HG02973 (cell line): ENCODE measurements at regions not wholly inside any gene's neighbourhood (a gene's known extent, or its start where the extent isn't known, plus 50 kb on each side); places are given as distances from the start of the nearest gene placed in this dataset.
A peak's percentile ranks its signal among the peaks of the same experiment; 100 is the strongest.
"Not testable (repeated sequence)": the region's sequence is repeated elsewhere in the genome, so short reads cannot be mapped to it uniquely, and the experiment has no call there.

Experiments
- ATAC-seq: cut with Tn5 transposase; IDR thresholded peaks from one replicate; pipeline ENCODE4 v1.9.1; 2021; ENCODE audit warnings: moderate library complexity; ENCODE audit not compliant: unreplicated experiment

GRCh38 chr14:49250109-49250508 lies 336.1 kb downstream of the RPS29 start:
- ATAC-seq = no peak

GRCh38 chr14:49249022-49249421 lies 337.2 kb downstream of the RPS29 start:
- ATAC-seq = no peak

- not testable (repeated sequence) for ATAC-seq
Measured at GRCh38 chr14:49243777-49244176, 342.4 kb downstream of the RPS29 start.

- ATAC-seq = no peak
Measured at GRCh38 chr14:49240383-49240782, 345.8 kb downstream of the RPS29 start.

GRCh38 chr14:49228552-49228951 lies 357.6 kb downstream of the RPS29 start:
- ATAC-seq = no peak

- no peak for ATAC-seq
Measured at GRCh38 chr14:49221316-49221715, 364.9 kb downstream of the RPS29 start.

- ATAC-seq = no peak
Measured at GRCh38 chr14:49220492-49220891, 365.7 kb downstream of the RPS29 start.

- ATAC-seq = no peak
Measured at GRCh38 chr14:49218436-49219092, 367.6 kb downstream of the RPS29 start.

- no peak for ATAC-seq
Measured at GRCh38 chr14:49212721-49213120, 373.5 kb downstream of the RPS29 start.

GRCh38 chr14:49209416-49209815 lies 376.8 kb downstream of the RPS29 start:
- no peak for ATAC-seq

- ATAC-seq = no peak
Measured at GRCh38 chr14:49206828-49207227, 379.4 kb downstream of the RPS29 start.

GRCh38 chr14:49203676-49204075 lies 382.5 kb downstream of the RPS29 start:
- ATAC-seq = no peak

- no peak for ATAC-seq
Measured at GRCh38 chr14:49199159-49199558, 387.0 kb downstream of the RPS29 start.

- ATAC-seq = no peak
Measured at GRCh38 chr14:49196327-49196726, 389.9 kb downstream of the RPS29 start.

GRCh38 chr14:49194067-49194466 lies 392.1 kb downstream of the RPS29 start:
- ATAC-seq = no peak

GRCh38 chr14:49193332-49194065 lies 392.7 kb downstream of the RPS29 start:
- peak; percentile 97 for ATAC-seq

GRCh38 chr14:49191380-49191779 lies 394.8 kb downstream of the RPS29 start:
- ATAC-seq = no peak

GRCh38 chr14:49189375-49189774 lies 396.8 kb downstream of the RPS29 start:
- no peak for ATAC-seq

- no peak for ATAC-seq
Measured at GRCh38 chr14:49187799-49188198, 398.4 kb downstream of the RPS29 start.

- ATAC-seq = peak; percentile 99
Measured at GRCh38 chr14:49173765-49174373, 412.3 kb downstream of the RPS29 start.

- no peak for ATAC-seq
Measured at GRCh38 chr14:49164074-49164473, 422.1 kb downstream of the RPS29 start.

GRCh38 chr14:49160983-49161382 lies 425.2 kb downstream of the RPS29 start:
- ATAC-seq = no peak
